Ovary (tissue), 3 donors: ENCODE measurements at regions not wholly inside any gene's neighbourhood (a gene's known extent, or its start where the extent isn't known, plus 50 kb on each side); places are given as distances from the start of the nearest gene placed in this dataset.

ENCODE experiments used
- EP300 ChIP-seq: sonication (generic); formaldehyde crosslinking; IDR thresholded peaks from one replicate; pipeline ENCODE4 v1.6.1; 2017; ENCODE audit warnings: antibody characterized with exemption
- POLR2A ChIP-seq: fragments of 450-650 bp; IDR thresholded peaks from one replicate; pipeline ENCODE4 v1.6.1; 2017; ENCODE audit warnings: antibody characterized with exemption, mild to moderate bottlenecking, moderate library complexity
- TF ChIP-seq, protein P1 (sequence below), 3 donors: fragments of 450-650 bp in 2 of 3; fragments of 200-600 bp in 1 of 3; IDR thresholded peaks; one replicate each; pipeline versions ENCODE4 v1.5.1 to v1.8.0; 2016 to 2022; ENCODE audit warnings: antibody characterized with exemption in 3 of 3, mild to moderate bottlenecking in 1 of 3
- donor health status: DM: no; HTN: no; CAD: no.

DNA sequence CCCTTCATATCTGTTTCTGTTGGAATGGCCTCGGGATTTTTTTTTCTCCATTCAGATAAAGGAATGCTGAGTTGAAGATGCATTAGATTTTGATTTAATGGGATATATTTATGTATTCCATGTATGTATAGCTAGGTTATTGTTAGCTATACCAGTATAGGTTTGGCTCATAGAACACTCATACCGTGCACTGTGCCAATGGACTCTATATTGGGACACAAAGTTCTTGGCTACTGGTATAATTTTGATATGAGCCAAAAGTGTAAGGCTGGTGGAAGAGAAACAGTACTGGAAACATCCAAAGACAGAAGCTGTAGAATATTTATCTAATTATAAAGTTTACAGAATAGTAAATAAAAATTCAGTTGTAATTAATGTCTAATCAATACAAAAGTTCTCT, 1912.1 kb downstream of the STIM2 start:
- no peak for TF ChIP-seq POLR2A
- no peak for TF ChIP-seq EP300
- TF ChIP-seq, protein P1, sequence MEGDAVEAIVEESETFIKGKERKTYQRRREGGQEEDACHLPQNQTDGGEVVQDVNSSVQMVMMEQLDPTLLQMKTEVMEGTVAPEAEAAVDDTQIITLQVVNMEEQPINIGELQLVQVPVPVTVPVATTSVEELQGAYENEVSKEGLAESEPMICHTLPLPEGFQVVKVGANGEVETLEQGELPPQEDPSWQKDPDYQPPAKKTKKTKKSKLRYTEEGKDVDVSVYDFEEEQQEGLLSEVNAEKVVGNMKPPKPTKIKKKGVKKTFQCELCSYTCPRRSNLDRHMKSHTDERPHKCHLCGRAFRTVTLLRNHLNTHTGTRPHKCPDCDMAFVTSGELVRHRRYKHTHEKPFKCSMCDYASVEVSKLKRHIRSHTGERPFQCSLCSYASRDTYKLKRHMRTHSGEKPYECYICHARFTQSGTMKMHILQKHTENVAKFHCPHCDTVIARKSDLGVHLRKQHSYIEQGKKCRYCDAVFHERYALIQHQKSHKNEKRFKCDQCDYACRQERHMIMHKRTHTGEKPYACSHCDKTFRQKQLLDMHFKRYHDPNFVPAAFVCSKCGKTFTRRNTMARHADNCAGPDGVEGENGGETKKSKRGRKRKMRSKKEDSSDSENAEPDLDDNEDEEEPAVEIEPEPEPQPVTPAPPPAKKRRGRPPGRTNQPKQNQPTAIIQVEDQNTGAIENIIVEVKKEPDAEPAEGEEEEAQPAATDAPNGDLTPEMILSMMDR (IDR thresholded peaks at IDR 0.05), result no peak
